HG02642 (cell line): ENCODE measurements at regions not wholly inside any gene's neighbourhood (a gene's known extent, or its start where the extent isn't known, plus 50 kb on each side); places are given as distances from the start of the nearest gene placed in this dataset.
"Not testable (repeated sequence)": the region's sequence is repeated elsewhere in the genome, so short reads cannot be mapped to it uniquely, and the experiment has no call there.

Experiments used
- ATAC-seq: cut with Tn5 transposase; IDR thresholded peaks from one replicate; pipeline ENCODE4 v1.9.1; 2021; ENCODE audit warnings: mild to moderate bottlenecking; ENCODE audit not compliant: unreplicated experiment, poor library complexity

GRCh38 chr7:69541779-69542432 is 56.4 kb upstream of the AUTS2 start:
- ATAC-seq = not testable (repeated sequence)

- no peak for ATAC-seq
Measured at GRCh38 chr7:69545175-69545574, 53.1 kb upstream of the AUTS2 start.
